ENCODE measurements at regions not wholly inside any gene's neighbourhood (a gene's known extent, or its start where the extent isn't known, plus 50 kb on each side); places are given as distances from the start of the nearest gene placed in this dataset.

DNA sequence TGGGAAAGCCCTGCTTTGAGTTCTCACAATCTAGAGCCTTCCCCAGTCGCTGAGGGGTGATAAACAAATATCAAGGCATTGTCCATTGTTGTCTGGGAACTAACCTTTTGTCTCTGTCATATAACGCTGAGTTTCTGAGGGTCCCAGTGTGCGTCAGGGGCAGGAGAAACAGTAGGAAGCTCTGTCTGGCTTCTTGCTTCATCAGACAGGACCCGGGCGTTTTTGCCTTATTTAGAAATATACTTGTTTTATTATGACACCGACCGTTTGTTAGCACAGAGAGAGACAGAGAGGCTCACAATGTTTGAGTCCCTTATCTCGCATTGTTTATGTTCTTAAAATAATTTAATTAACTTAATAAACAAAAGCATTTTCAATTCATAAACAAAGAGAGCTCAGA is 204.9 kb upstream of the GAS1 start:
- DNase-seq (ENCODE audit: low spot score) = no peak

GRCh38 chr9:87156247-87156646 is 208.9 kb upstream of the GAS1 start:
- DNase-seq (ENCODE audit: low spot score) = no peak

DNA sequence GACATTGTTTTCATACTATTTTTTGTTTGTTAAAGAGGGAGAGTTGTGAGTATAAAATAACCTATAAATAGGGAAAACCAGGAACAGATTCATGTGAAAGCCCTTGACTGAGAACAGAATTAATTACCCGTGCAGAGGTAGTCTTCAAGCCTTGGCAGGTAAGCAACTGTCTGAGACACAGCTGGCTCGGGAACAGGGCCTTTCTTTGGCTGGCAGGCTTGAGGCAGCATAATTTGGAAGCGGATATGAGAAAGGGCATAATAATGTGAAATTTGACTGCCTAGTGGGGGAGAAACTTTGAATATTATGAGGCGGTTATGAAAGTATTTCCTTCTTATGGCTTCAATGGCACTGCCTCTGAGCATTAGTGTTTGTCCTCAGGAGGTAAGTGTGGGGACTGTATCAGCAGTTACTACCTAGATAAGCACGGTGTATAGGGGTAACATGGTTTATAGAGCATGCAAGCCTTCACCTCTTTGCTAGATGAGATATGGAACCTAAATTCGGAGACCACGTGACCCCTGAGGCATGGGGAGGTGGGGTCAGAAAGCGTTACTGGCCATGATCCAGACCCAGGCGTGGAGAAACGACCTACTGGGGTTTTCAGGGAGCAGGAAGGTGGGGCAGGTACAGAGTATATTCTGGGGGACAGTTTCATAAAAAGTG is 210.2 kb upstream of the GAS1 start:
- no peak for DNase-seq (ENCODE audit: low spot score)

- DNase-seq (ENCODE audit: low spot score) = no peak
Measured at GRCh38 chr9:87158765-87159164, 211.5 kb upstream of the GAS1 start.

DNA sequence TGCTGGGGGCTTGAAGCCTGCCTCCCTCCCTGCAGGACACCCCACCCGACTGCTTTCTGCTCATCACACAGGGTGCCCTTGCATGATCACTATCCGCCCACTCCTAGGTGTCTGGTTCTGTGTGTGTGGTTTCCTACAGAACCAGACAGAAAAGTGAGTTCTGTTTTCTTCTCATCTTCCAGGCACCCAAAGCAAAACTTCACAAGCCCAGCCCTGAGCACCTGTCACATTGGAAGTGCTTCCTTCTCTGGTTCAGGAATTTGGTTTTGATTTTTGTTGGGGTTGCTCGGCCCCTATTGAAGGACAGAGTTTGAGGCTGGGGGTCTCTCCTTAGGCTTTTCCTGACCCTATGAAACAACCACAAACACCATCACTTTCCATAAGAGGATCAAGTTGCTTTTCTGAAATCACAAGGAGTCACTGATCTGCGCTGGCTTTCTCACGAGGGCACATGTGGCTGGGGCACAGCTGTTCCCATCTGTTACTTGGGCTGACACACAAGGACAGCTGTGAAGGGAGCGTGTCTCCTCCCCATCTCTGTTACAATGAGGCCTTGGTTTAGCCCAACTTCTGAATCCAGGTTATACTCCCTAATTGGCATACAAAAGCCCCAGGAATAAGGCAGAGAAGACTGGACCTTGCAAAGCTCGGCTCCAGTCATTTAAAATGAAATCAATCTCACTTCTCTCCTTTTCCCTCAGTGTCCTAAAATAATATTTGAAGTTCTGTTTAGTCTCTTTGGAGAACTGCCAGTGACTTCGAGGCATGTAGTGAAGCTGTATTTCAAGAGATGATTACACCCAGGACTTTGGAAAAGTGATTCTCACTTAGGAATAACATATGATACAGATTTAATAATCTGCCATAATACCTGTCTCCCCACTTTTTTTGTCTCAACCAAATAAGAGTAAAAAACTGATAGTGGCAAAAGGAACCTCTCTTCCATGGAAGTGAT is 213.1 kb upstream of the GAS1 start:
- DNase-seq (ENCODE audit: low spot score) = no peak

DNA sequence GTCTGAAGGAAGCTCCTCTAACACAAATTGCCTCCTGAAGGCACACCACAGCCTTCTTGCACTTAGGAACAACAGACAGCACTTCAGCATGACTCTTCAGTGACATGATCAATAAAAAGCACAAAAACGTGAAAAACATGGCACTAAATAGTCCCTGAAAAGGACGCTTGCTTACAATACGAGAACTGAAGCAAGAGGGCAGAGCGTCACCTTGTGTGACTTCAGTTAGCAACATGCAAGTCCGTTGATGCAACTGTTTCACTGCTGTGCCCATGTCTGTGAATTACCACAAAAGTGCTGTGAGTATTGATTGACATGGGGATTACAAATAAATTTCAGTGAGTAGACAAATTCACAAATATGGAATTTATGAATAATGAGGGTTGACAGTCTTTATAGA is 219.9 kb upstream of the GAS1 start:
- DNase-seq (ENCODE audit: low spot score) = no peak

- no peak for DNase-seq (ENCODE audit: low spot score)
Measured at GRCh38 chr9:87167582-87167981, 220.3 kb upstream of the GAS1 start.

DNA sequence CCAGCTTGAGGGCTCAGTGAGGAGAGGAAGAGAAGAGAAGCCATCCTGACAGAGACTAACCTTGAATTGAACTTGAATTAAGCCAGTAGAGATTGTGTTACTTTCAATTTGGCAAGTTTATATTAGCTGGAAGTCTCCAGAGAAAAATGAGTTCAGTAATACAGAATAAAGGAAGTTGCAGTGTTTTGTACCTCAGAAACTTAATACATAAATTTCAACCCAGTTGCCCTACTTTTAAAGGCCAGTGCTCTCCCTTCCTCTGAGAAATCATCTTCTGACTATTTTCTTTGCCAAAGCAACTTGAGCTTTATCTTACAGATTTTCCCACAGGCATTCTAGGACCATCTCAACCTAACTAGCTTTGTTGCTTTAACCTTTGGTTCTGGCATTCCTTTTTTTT is 231.0 kb upstream of the GAS1 start:
- DNase-seq (ENCODE audit: low spot score) = no peak

DNA sequence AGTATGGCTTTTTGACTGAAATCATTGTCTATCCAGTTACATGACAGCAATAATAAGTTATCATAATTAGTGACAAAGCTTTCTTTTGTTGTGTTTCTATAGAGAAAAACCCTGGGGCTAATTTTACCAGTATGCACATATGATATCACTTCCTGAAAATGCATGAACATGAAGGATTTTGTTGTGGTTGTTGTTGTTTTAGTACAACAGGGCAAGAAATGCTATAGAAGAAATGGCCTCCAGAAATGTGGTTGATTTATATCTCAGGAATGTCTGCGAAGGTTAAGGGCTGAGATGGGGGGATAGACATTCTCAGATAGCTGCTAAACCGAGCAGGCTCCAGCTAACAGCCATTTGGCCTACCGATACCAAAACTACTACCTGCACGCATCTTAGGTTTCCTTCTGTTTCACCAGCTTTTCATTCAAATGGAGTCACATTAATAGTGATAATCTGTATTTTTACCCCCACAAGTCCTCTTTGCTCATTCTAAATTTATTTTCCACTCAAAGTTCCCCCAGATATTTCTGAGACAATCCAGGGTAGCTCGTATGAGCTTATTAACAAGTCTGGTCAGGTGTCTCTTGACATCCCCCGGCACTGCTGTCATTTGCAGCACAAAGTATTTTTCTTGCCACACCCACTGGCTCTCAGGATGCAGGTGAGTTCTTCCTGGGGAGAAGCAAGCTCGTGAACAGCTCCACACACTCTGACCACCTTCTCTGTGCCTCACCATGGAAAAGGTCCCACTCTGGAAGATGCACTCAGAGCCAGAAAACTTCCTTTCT is 232.4 kb upstream of the GAS1 start:
- no peak for DNase-seq (ENCODE audit: low spot score)

GRCh38 chr9:87180361-87180760 is 233.1 kb upstream of the GAS1 start:
- no peak for DNase-seq (ENCODE audit: low spot score)

DNA sequence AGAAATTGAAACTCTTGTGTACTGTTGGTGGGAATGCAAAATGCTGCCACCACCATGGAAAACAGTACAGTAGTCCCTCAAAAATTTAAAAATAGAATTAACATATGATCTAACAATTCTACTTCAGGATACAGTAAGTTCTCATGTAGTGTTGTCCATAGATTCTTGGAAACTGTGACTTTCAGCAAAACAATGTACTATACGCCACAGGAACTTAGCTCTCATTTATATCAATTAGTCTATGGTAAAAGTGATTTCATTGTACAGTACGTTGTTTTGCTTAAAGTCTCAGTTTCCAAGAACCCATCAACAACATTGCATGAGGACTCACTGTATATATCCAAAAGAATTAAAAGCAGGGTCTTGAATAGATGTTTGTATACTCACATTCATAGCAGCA is 233.5 kb upstream of the GAS1 start:
- no peak for DNase-seq (ENCODE audit: low spot score)

- DNase-seq (ENCODE audit: low spot score) = no peak
Measured at GRCh38 chr9:87181670-87182069, 234.4 kb upstream of the GAS1 start.

DNA sequence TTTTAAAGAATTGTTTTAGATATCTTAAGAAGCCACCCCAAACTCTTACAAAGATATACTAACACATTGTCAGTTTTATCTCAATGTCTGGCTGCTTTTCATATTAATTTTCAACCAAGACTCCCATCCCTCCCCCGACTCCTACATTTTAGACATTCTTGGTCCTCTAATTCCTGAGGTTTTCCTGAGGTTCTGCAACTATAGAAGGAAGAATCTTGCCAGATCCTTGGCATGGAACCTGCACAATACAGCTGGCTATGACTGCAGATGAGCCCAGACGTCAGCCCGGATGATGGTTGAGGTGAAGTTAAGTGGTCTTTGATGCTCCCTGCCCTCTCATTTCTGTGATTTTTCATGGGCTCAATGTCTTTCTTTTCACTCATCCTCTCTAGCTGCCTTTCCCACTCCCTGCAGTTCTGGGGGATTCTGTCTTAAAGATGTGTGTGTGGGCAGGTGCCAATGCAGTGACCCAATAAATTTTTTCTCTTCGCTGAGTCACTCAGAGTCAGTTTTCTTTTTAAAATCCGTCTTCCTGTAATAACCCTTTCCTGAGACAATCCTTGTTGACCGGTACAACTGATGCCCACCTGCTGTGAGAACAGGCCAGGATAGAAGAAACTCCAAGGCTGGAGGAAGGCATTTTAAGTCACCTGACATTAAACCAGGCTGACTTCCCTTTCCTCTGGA is 237.8 kb upstream of the GAS1 start:
- DNase-seq (ENCODE audit: low spot score) = no peak

DNA sequence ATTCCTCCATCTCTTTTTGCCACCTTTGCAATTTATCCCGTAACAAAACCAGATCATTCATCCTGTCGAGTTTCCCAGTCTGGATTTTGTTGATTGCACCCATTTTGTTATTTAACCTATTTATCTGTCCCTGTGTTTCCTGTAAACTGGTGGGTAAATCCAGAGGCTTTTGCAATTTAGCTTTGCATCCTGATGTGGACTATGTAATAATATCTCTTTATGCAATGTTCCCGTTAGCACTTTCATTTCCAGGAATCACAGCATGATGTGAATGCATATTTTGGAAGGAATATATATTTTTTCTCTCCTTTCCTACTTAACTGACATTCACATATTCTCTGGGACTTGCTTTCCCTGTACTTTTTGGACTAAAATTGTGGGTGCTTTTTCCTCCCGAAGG is 240.3 kb upstream of the GAS1 start:
- no peak for DNase-seq (ENCODE audit: low spot score)

DNA sequence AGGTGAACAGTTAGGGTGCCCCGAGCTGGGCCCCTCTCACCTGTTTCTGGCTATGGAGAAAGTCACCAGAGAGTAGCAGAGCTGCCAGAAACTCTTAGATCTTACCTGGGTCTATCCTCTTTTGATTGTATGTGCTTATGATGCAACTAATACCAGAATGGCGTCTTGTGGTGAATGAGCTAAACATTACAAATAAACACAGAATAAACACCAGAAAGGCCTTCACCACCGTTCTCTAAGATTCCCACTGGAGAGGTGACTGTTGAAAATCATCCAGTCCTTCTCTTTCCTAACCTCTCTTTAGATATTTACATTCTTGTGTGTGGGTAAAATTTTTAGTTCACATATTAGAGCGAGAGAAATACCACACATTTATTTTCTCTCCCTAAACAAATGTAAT is 241.7 kb upstream of the GAS1 start:
- no peak for DNase-seq (ENCODE audit: low spot score)

DNA sequence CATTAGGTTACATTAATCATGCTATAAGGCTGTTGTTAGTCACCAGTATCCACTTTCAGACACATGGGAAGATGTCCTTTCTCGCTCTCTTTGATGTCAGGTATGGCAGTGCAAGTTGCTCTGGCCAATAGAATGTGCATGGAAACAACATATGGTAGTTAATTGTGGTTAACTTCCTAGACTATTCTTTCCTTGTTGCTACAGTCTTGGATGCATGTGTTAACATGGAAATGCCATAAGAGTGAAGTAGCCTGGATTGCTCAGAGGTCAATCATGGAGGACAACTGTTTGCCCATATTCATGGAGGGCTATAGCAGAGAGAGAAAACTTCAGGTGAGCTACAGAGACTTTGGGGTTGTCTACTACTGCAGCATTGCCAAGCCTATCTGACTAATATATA is 245.8 kb upstream of the GAS1 start:
- no peak for DNase-seq (ENCODE audit: low spot score)

GRCh38 chr9:87193925-87194868 is 246.9 kb upstream of the GAS1 start:
- no peak for DNase-seq (ENCODE audit: low spot score)

GRCh38 chr9:87195306-87195705 is 248.0 kb upstream of the GAS1 start:
- no peak for DNase-seq (ENCODE audit: low spot score)

GRCh38 chr9:87197349-87198130 is 250.2 kb upstream of the GAS1 start:
- DNase-seq (ENCODE audit: low spot score) = no peak

DNA sequence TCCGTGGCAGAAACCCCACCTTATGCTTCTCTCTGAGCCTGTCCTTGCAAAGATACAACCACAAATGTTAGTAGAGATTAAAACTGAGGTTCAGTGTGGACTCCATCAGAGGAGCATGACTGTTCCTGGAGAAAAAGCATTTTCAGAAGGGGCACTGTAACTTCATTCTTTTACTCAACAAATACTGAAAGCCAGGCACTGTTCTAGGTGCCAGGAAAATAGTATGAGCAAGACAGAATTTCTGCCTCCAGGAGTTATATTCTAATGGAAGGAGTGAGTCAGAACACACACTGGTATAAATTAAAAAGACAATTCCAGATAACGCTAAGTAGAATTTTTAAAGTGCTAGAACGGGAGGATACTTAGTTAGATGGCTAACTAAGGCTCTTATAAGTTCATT is 251.4 kb upstream of the GAS1 start:
- no peak for DNase-seq (ENCODE audit: low spot score)

Data from D341Med (cell line).